ENCODE measurements at regions not wholly inside any gene's neighbourhood (a gene's known extent, or its start where the extent isn't known, plus 50 kb on each side); places are given as distances from the start of the nearest gene placed in this dataset.

GRCh38 chr4:175427751-175428150 lies 384.3 kb downstream of the GPM6A start:
- TF ChIP-seq CTCF (IDR thresholded peaks at IDR 0.05) (no peak), POLR2A (IDR thresholded peaks at IDR 0.05) (no peak)
